Large intestine (tissue), 3 donors: ENCODE measurements at regions not wholly inside any gene's neighbourhood (a gene's known extent, or its start where the extent isn't known, plus 50 kb on each side); places are given as distances from the start of the nearest gene placed in this dataset.

Source experiments
- DNase-seq, 2 donors: peaks; one replicate each; pipeline versions ENCODE4 v3.0.0 to v3.0.0-alpha.2; 2013
- H3K27ac ChIP-seq: one replicate; pipeline ENCODE4 v1.5.1; 2013; ENCODE audit warnings: low read length
- H3K27me3 ChIP-seq: 2 replicates; pipeline ENCODE4 v1.6.1; 2013; ENCODE audit warnings: low read length; ENCODE audit not compliant: control insufficient read depth, insufficient read depth
- H3K36me3 ChIP-seq: 2 replicates; pipeline ENCODE4 v1.6.1; 2013; ENCODE audit warnings: low read length; ENCODE audit not compliant: control insufficient read depth, insufficient read depth
- H3K4me1 ChIP-seq: one replicate; pipeline ENCODE4 v1.6.1; 2013; ENCODE audit warnings: low read length; ENCODE audit not compliant: control insufficient read depth, insufficient read depth
- H3K4me3 ChIP-seq: one replicate; pipeline ENCODE4 v1.5.1; 2013; ENCODE audit warnings: low read length
- H3K9me3 ChIP-seq: one replicate; pipeline ENCODE4 v1.6.1; 2013; ENCODE audit warnings: mild to moderate bottlenecking, low read depth, low read length, moderate library complexity; ENCODE audit not compliant: control insufficient read depth
- WGBS: methylation state at CpG from one replicate; pipeline ENCODE4 v1.1.5; 2013; ENCODE audit warnings: low lambda C conversion rate; ENCODE audit not compliant: insufficient coverage; 5-methylcytosine and 5-hydroxymethylcytosine counted together

GRCh38 chr9:38278931-38279679 is 113.4 kb upstream of the ALDH1B1 start:
- WGBS = 72% methylated on average over 2 of the region's 7 CpGs
- no peak overlapping the region for H3K27ac ChIP-seq
- no peak for DNase-seq

DNA sequence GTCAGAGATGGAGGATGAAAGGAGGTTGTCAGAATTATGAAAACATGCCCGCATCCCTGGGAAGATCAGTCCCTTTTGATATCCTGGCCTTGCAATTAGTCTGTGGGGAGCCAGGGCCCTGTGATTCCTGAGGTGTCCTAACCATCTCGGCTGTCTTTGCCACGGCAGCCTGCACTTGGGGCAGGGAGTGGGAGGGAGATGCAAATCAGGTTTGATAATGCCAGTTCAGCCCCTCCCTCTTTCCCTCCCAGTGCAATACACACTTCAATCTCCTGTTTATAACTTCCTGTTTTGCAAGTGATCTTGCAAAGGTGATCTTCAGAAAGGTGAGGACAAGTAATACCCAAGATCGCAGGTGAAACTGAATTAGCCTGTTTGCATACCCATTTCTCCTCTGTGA is 114.0 kb upstream of the ALDH1B1 start:
- Histone ChIP-seq H3K36me3 (no peaks in the 10 kb centered on the region), H3K4me3 (no peak overlapping the region), H3K4me1 (no peaks in the 10 kb centered on the region), H3K27me3 (peaks cover 3% of the 10 kb centered on the region), H3K27ac (no peak overlapping the region), H3K9me3 (no peaks in the 10 kb centered on the region)
- peak in 1 of 2 donors; percentile 38 for DNase-seq
- no CpG with 5 or more reads among the region's 4 CpGs for WGBS

More at GRCh38 chr9:38278931-38279679, 113.4 kb upstream of the ALDH1B1 start:
- Histone ChIP-seq H3K4me3 (no peak overlapping the region), H3K9me3 (no peaks in the 10 kb centered on the region), H3K36me3 (no peaks in the 10 kb centered on the region), H3K4me1 (no peaks in the 10 kb centered on the region), H3K27me3 (peaks cover 3% of the 10 kb centered on the region)

- Histone ChIP-seq H3K4me1 (no peaks in the 10 kb centered on the region), H3K9me3 (no peaks in the 10 kb centered on the region), H3K4me3 (no peak overlapping the region), H3K36me3 (no peaks in the 10 kb centered on the region), H3K27me3 (peaks cover 4% of the 10 kb centered on the region), H3K27ac (no peak overlapping the region)
- no peak for DNase-seq
- no CpG with 5 or more reads among the region's 8 CpGs for WGBS
Measured at GRCh38 chr9:38277601-38278200, 114.8 kb upstream of the ALDH1B1 start.

DNA sequence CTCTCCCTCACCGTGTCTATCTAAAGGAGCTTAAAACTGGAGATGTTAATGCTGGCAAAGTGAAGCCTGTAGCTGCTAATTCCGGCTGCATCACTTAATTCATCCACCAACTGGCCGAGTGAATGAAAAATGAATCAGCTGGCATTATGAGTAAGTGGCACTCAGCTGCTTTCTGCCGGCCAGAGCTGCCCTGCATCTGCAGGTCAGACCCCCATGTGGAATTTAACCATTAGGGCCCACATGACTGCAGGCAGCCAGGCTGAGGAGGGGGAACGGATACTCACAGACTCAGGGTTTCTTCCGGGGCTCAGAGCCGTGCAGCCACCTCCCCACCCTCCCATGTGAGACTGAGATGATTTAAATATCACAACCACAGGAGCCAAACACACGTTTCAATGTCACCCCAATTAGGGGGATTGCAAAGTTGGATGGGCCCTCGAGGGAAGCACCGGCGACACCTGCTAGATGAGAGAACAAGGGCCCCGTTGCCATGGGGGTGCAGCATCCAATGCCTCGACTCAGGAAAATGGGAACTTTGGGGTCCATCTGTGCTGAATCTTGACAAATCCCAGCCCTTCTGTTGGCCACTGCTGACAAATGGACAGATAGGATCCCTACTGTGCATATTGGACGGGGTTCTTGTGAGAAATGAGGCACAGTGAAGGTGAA is 115.6 kb upstream of the ALDH1B1 start:
- H3K27me3 ChIP-seq = peaks cover 7% of the 10 kb centered on the region
- H3K4me1 ChIP-seq = no peaks in the 10 kb centered on the region
- H3K36me3 ChIP-seq = no peaks in the 10 kb centered on the region
- peaks cover under 1% of the 10 kb centered on the region for H3K9me3 ChIP-seq
- no CpG with 5 or more reads among the region's 14 CpGs for WGBS
- H3K4me3 ChIP-seq = no peak overlapping the region
- no peak overlapping the region for H3K27ac ChIP-seq
- no peak for DNase-seq

DNA sequence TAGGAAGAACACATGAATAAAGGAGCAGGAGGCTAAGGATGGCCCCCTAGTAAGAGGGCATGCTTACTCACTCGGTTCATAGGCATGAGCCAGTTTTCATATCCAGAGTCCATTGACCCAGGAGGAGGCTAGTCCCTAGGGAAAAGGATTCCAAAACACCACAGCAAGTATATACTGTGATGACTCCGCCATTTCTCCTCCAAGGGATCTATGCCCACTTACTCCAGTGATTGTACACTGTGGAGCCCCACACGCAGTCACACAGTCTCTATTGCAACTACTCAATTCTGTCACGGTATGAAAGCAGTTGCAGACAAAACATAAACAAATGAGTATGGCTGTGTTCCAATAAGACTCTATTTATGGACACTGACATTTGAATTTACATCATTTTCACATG is 117.7 kb upstream of the ALDH1B1 start:
- Histone ChIP-seq H3K4me3 (no peak overlapping the region), H3K4me1 (no peaks in the 10 kb centered on the region), H3K9me3 (peaks cover 3% of the 10 kb centered on the region), H3K27ac (no peak overlapping the region), H3K27me3 (peaks cover 4% of the 10 kb centered on the region), H3K36me3 (no peaks in the 10 kb centered on the region)
- no CpG with 5 or more reads among the region's 4 CpGs for WGBS
- DNase-seq = no peak

- no peaks in the 10 kb centered on the region for H3K4me1 ChIP-seq
- WGBS = no CpG with 5 or more reads among the region's 1 CpG
- H3K36me3 ChIP-seq = no peaks in the 10 kb centered on the region
- H3K27ac ChIP-seq = no peak overlapping the region
- H3K4me3 ChIP-seq = no peak overlapping the region
- no peak for DNase-seq
- H3K27me3 ChIP-seq = peaks cover 4% of the 10 kb centered on the region
- H3K9me3 ChIP-seq = peaks cover 3% of the 10 kb centered on the region
Measured at GRCh38 chr9:38272710-38273109, 119.8 kb upstream of the ALDH1B1 start.

DNA sequence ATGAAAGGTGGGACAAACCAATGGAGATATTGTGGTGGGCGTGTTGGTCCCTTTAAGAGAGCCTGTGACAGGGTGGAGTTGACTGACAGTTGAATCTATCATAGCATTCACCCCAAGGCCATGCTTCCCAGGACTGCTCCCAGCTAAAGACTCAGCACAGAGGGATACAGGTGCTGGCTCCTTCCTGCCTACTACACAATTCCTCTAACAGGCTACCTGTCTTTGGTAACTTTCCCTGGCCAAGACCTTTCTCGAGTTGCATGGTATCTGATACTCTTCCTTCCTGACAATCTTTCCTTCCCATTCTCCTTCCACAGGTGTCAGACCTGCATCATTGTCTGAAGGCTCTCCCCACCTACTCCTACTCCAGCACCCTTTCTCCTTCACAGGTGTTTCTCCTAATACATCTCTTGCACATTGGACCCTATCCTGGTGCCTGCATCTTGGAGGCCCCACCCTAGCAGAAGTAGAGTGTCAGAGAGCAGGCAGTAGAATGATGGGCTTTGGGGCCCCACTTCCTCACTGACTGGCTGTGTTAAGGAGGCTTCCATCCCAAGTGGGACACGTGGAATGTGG is 120.7 kb upstream of the ALDH1B1 start:
- Histone ChIP-seq H3K4me3 (no peak overlapping the region), H3K27ac (no peak overlapping the region), H3K36me3 (no peaks in the 10 kb centered on the region), H3K27me3 (peaks cover 4% of the 10 kb centered on the region), H3K9me3 (peaks cover 3% of the 10 kb centered on the region), H3K4me1 (no peaks in the 10 kb centered on the region)
- DNase-seq = no peak
- 71% methylated on average over 1 of the region's 3 CpGs for WGBS

GRCh38 chr9:38269775-38270174 is 122.7 kb upstream of the ALDH1B1 start:
- no peaks in the 10 kb centered on the region for H3K36me3 ChIP-seq
- no peaks in the 10 kb centered on the region for H3K4me1 ChIP-seq
- peaks cover 4% of the 10 kb centered on the region for H3K27me3 ChIP-seq
- no peak for DNase-seq
- H3K9me3 ChIP-seq = peaks cover 7% of the 10 kb centered on the region
- no peak overlapping the region for H3K4me3 ChIP-seq
- no peak overlapping the region for H3K27ac ChIP-seq
- no CpG with 5 or more reads among the region's 4 CpGs for WGBS

GRCh38 chr9:38263532-38263931 is 129.0 kb upstream of the ALDH1B1 start:
- Histone ChIP-seq H3K4me3 (no peak overlapping the region), H3K36me3 (no peaks in the 10 kb centered on the region), H3K9me3 (peaks cover 13% of the 10 kb centered on the region), H3K27me3 (no peaks in the 10 kb centered on the region), H3K4me1 (peaks cover 8% of the 10 kb centered on the region), H3K27ac (no peak overlapping the region)
- no CpG with 5 or more reads among the region's 1 CpG for WGBS
- no peak for DNase-seq

- no peak for DNase-seq
- peak overlapping the region; percentile 53 for H3K27ac ChIP-seq
- 95% methylated on average over 3 of the region's 8 CpGs for WGBS
- no peak overlapping the region for H3K4me3 ChIP-seq
- no peaks in the 10 kb centered on the region for H3K27me3 ChIP-seq
- H3K9me3 ChIP-seq = peaks cover 8% of the 10 kb centered on the region
- no peaks in the 10 kb centered on the region for H3K36me3 ChIP-seq
- peaks cover 8% of the 10 kb centered on the region for H3K4me1 ChIP-seq
Measured at GRCh38 chr9:38259519-38260218, 132.8 kb upstream of the ALDH1B1 start.
